ENCODE measurements at regions not wholly inside any gene's neighbourhood (a gene's known extent, or its start where the extent isn't known, plus 50 kb on each side); places are given as distances from the start of the nearest gene placed in this dataset.

DNA sequence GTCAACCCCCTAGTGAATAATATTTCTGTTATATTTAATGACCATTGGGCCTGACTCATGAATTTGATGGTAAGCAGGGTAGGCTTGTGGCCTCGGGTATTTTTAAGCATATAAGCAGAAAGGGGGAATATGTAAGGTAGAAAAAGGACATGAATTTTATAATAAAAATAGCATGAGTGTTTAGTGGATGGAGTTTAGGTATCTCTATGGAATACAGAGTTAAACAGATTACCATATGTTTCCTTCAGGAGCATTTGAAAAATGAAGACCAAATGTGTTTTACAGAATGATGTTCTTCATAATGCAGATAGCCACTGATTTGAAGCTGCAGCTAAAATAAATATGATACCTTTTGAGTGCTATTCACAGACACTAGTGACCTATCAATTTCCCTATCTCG, 191.7 kb upstream of the TSHZ2 start:
- H3K4me1 ChIP-seq (ENCODE audit: control insufficient read depth, insufficient read depth, low read length, unreplicated experiment): no peaks in the 10 kb centered on the region
- H3K27ac ChIP-seq (ENCODE audit: low read depth, low read length): no peak overlapping the region
- no peak overlapping the region for H2AFZ ChIP-seq (ENCODE audit: low read length, unreplicated experiment)
- no peaks in the 10 kb centered on the region for H3K27me3 ChIP-seq (ENCODE audit: insufficient read depth, low read length)
- no peaks in the 10 kb centered on the region for H3K79me2 ChIP-seq (ENCODE audit: control insufficient read depth, insufficient read depth, low read length, unreplicated experiment)
- no peaks in the 10 kb centered on the region for H3K36me3 ChIP-seq (ENCODE audit: insufficient read depth, low read length)
- H3K4me3 ChIP-seq (ENCODE audit: low read depth, low read length): no peak overlapping the region

DNA sequence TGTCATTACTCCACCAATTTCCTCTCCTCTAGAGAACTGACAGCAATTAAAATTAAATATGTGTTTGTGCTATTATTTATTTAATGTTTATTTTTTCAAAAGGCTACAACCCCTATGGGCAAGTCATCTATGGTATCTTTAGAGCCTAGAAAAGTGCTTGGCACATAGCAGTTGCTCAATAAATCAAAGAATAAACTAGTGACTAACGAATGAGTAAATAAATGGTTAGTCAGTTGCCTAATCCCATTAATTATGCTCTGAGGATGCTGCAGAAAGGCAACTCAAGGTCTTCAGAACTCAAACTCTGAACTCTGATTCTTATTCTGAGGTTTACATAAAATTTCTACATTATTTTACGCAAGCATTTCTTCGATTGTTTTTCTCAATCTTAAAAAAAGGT, 193.0 kb upstream of the TSHZ2 start:
- Histone ChIP-seq H3K27ac (ENCODE audit: low read depth, low read length) (no peak overlapping the region), H3K79me2 (ENCODE audit: control insufficient read depth, insufficient read depth, low read length, unreplicated experiment) (no peaks in the 10 kb centered on the region), H3K36me3 (ENCODE audit: insufficient read depth, low read length) (no peaks in the 10 kb centered on the region), H3K4me3 (ENCODE audit: low read depth, low read length) (no peak overlapping the region), H3K27me3 (ENCODE audit: insufficient read depth, low read length) (no peaks in the 10 kb centered on the region), H2AFZ (ENCODE audit: low read length, unreplicated experiment) (no peak overlapping the region), H3K4me1 (ENCODE audit: control insufficient read depth, insufficient read depth, low read length, unreplicated experiment) (no peaks in the 10 kb centered on the region)

DNA sequence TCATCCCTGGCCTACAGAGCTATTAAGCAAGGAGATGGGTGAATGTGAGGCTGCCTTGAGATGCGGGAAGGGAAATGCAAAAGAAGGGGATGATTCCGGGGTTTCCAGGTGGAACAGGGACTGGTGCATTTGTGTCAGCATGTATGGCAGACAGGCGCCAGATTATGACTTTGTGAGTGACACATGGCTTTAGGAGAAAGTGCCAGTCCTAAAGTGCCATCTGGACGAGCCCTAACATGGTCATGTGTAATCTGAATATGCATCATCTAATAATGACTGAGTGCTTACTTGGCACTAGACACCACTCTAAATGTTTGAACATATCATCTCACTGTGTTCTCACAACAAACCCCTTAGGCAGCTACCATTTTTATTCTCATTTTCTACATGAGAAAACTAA, 195.0 kb upstream of the TSHZ2 start:
- Histone ChIP-seq H3K4me1 (ENCODE audit: control insufficient read depth, insufficient read depth, low read length, unreplicated experiment) (no peaks in the 10 kb centered on the region), H3K27me3 (ENCODE audit: insufficient read depth, low read length) (no peaks in the 10 kb centered on the region), H3K36me3 (ENCODE audit: insufficient read depth, low read length) (no peaks in the 10 kb centered on the region), H2AFZ (ENCODE audit: low read length, unreplicated experiment) (no peak overlapping the region), H3K4me3 (ENCODE audit: low read depth, low read length) (no peak overlapping the region), H3K27ac (ENCODE audit: low read depth, low read length) (no peak overlapping the region), H3K79me2 (ENCODE audit: control insufficient read depth, insufficient read depth, low read length, unreplicated experiment) (no peaks in the 10 kb centered on the region)

DNA sequence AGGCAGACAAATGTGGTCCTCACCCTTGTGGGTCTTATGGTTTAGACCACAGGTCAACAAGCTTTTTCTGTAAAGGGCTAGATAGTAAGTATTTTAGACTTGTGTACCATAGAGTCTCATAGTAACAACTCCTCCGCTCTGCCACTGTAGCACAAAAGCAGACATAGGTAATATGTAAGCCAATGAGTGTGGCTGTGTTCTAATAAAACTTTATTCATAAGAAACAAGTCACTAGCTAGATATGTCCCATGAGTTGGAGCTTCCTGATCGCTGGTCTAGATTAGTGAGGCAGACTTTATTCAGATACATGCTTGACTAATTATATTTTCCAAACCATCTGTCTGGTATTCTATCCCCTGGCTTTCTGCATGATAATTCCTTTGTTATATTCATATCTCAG, 196.4 kb upstream of the TSHZ2 start:
- Histone ChIP-seq H3K4me3 (ENCODE audit: low read depth, low read length) (no peak overlapping the region), H3K79me2 (ENCODE audit: control insufficient read depth, insufficient read depth, low read length, unreplicated experiment) (no peaks in the 10 kb centered on the region), H3K27me3 (ENCODE audit: insufficient read depth, low read length) (no peaks in the 10 kb centered on the region), H3K36me3 (ENCODE audit: insufficient read depth, low read length) (no peaks in the 10 kb centered on the region), H3K27ac (ENCODE audit: low read depth, low read length) (no peak overlapping the region), H2AFZ (ENCODE audit: low read length, unreplicated experiment) (no peak overlapping the region), H3K4me1 (ENCODE audit: control insufficient read depth, insufficient read depth, low read length, unreplicated experiment) (no peaks in the 10 kb centered on the region)

DNA sequence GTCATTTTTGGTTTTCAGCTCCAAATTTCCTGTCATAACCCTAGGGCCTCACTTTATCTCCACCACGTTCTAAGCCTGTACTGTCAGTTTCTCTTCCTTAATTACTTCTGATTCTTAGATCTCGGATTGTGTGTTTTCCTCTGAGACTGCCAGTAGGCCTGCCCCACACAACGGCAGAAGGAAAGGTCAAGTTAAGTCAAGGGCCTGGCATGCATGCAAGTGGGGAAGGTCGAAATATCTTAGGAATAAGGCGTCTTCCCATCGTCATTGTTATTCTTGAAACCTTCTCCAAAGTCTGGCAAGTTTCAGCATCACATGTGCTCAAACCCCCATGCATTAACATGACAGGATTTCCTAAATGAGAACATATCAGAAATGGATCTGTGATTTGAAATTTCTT, 203.5 kb upstream of the TSHZ2 start:
- Histone ChIP-seq H3K27ac (ENCODE audit: low read depth, low read length) (no peak overlapping the region), H3K4me1 (ENCODE audit: control insufficient read depth, insufficient read depth, low read length, unreplicated experiment) (no peaks in the 10 kb centered on the region), H3K4me3 (ENCODE audit: low read depth, low read length) (no peak overlapping the region), H3K36me3 (ENCODE audit: insufficient read depth, low read length) (no peaks in the 10 kb centered on the region), H2AFZ (ENCODE audit: low read length, unreplicated experiment) (no peak overlapping the region), H3K79me2 (ENCODE audit: control insufficient read depth, insufficient read depth, low read length, unreplicated experiment) (no peaks in the 10 kb centered on the region), H3K27me3 (ENCODE audit: insufficient read depth, low read length) (no peaks in the 10 kb centered on the region)

DNA sequence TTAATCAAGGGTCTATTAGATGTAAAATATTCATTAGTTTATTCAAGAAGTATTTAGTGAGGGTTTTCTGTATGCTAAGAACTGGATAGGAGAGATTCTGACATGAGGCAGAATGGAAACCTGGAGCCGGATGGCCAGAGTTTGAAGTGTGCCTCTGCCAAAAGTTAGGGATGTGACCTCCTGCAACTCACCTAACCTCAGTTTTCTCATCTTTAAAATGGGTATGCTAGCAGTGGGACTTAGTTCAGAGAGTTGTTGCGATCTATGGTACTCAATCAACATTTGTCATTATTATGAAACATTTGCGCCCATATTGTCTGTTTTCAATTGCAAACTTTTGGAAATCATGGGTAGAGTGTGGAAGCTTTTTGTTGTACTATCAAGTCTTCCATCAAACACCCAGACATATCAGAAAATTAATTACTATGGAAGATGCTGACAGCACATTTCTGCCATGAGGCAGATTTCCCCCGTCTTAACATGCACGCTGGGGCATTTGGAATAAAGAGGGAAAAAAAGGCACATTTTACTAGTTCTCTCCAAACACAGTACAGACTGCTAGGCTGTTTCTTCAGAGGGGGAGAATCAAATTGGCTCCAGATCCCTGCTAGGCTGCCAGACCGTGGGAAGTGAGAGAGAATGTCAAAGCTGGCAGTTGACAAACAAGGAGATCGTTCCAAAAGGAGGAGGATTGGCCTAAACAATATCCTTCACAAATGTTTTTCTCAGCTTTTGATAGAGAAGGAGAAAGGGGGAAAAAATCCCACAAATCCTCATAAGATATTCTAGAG, 205.3 kb upstream of the TSHZ2 start:
- H3K27ac ChIP-seq (ENCODE audit: low read depth, low read length): no peak overlapping the region
- no peak overlapping the region for H2AFZ ChIP-seq (ENCODE audit: low read length, unreplicated experiment)
- H3K36me3 ChIP-seq (ENCODE audit: insufficient read depth, low read length): no peaks in the 10 kb centered on the region
- no peak overlapping the region for H3K4me3 ChIP-seq (ENCODE audit: low read depth, low read length)
- H3K79me2 ChIP-seq (ENCODE audit: control insufficient read depth, insufficient read depth, low read length, unreplicated experiment): no peaks in the 10 kb centered on the region
- no peaks in the 10 kb centered on the region for H3K27me3 ChIP-seq (ENCODE audit: insufficient read depth, low read length)
- no peaks in the 10 kb centered on the region for H3K4me1 ChIP-seq (ENCODE audit: control insufficient read depth, insufficient read depth, low read length, unreplicated experiment)

DNA sequence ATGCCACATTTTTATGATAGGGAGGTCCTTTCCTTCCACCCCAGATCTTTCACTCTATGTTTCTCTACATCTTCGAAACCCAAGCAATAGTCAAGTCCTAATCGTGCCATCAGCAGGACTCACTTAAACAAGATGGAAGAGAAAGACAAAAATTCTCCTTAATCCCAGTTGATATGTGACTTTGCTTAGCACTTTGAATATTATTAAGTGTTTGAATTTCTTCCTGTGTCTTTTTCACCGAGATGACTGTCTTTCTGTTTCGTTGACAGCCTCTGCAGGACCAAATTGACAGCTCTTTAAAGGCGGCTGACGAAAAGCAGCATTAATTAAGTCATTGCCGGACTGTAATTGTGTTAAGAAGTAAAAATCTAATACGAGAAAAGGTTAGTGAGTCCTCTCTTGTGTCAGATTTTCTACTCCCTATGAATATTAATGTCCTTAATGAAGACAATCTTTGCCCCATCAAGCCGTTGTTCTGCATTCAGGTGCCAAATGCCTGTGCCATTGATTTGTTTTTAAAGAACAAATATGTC, 208.8 kb upstream of the TSHZ2 start:
- Histone ChIP-seq H3K79me2 (ENCODE audit: control insufficient read depth, insufficient read depth, low read length, unreplicated experiment) (no peaks in the 10 kb centered on the region), H2AFZ (ENCODE audit: low read length, unreplicated experiment) (no peak overlapping the region), H3K4me1 (ENCODE audit: control insufficient read depth, insufficient read depth, low read length, unreplicated experiment) (no peaks in the 10 kb centered on the region), H3K27me3 (ENCODE audit: insufficient read depth, low read length) (no peaks in the 10 kb centered on the region), H3K36me3 (ENCODE audit: insufficient read depth, low read length) (no peaks in the 10 kb centered on the region), H3K27ac (ENCODE audit: low read depth, low read length) (no peak overlapping the region), H3K4me3 (ENCODE audit: low read depth, low read length) (no peak overlapping the region)

DNA sequence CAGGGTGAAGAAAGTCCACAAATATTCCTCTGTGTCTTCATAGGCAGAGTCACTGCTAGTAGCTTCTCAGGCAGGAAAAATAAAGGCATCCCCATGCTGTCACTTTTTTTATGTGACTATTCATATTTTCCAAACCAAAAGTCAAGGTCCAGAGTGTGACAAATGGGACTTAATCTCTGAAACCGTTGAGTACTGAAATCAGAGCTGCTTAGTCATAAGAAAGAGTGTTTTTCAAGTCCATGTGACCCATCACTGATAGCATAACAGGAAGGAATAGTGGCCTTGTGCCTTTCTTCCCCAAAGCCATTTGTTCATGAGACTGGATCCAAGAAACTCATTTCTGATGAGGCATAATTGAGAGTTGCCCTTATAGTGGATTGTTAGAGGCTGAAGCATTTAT, 210.3 kb upstream of the TSHZ2 start:
- Histone ChIP-seq H3K4me1 (ENCODE audit: control insufficient read depth, insufficient read depth, low read length, unreplicated experiment) (no peaks in the 10 kb centered on the region), H3K27ac (ENCODE audit: low read depth, low read length) (no peak overlapping the region), H2AFZ (ENCODE audit: low read length, unreplicated experiment) (no peak overlapping the region), H3K4me3 (ENCODE audit: low read depth, low read length) (no peak overlapping the region), H3K36me3 (ENCODE audit: insufficient read depth, low read length) (no peaks in the 10 kb centered on the region), H3K79me2 (ENCODE audit: control insufficient read depth, insufficient read depth, low read length, unreplicated experiment) (no peaks in the 10 kb centered on the region), H3K27me3 (ENCODE audit: insufficient read depth, low read length) (no peaks in the 10 kb centered on the region)

DNA sequence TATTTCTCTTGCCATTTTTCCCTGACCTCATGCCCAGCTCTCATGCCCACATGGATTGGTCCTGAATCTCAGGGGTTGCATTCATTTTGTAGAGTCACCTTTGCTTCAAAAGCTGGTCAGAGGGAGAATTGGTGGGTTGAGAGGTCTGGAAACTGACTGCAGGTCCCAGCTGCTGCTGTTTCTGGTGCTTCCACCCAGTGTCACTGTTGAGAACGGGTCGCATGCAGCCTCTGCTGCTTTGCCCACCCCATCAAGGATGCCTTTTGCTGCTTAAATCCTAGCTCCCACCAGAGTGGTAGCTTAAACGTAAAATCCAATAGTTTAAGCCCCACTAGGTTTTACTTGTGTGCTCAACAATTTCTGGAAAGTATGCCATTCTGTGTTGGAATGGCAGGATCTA, 211.4 kb upstream of the TSHZ2 start:
- no peaks in the 10 kb centered on the region for H3K27me3 ChIP-seq (ENCODE audit: insufficient read depth, low read length)
- H3K27ac ChIP-seq (ENCODE audit: low read depth, low read length): no peak overlapping the region
- H3K79me2 ChIP-seq (ENCODE audit: control insufficient read depth, insufficient read depth, low read length, unreplicated experiment): no peaks in the 10 kb centered on the region
- no peak overlapping the region for H3K4me3 ChIP-seq (ENCODE audit: low read depth, low read length)
- no peak overlapping the region for H2AFZ ChIP-seq (ENCODE audit: low read length, unreplicated experiment)
- H3K4me1 ChIP-seq (ENCODE audit: control insufficient read depth, insufficient read depth, low read length, unreplicated experiment): no peaks in the 10 kb centered on the region
- H3K36me3 ChIP-seq (ENCODE audit: insufficient read depth, low read length): no peaks in the 10 kb centered on the region

DNA sequence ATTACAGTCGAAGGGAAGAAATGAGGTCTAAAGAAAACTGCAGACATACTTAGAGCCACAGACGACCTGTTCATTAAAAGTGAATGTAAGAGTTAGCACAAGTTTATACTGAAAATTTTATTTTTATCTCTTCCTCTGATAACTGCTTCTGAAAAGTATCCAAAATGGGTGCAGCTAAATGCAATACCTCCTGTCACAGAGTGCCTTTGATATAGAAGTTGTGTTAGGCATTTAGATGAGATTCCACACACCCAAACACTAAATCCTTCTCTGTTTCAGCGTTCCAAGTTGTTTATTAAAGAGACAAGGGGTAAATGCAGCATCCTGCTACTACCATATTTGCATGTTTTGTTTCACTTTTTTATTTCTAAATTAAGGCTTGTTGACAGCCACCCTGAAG, 214.7 kb upstream of the TSHZ2 start:
- Histone ChIP-seq H3K4me1 (ENCODE audit: control insufficient read depth, insufficient read depth, low read length, unreplicated experiment) (no peaks in the 10 kb centered on the region), H2AFZ (ENCODE audit: low read length, unreplicated experiment) (no peak overlapping the region), H3K4me3 (ENCODE audit: low read depth, low read length) (no peak overlapping the region), H3K79me2 (ENCODE audit: control insufficient read depth, insufficient read depth, low read length, unreplicated experiment) (no peaks in the 10 kb centered on the region), H3K27me3 (ENCODE audit: insufficient read depth, low read length) (no peaks in the 10 kb centered on the region), H3K36me3 (ENCODE audit: insufficient read depth, low read length) (no peaks in the 10 kb centered on the region), H3K27ac (ENCODE audit: low read depth, low read length) (no peak overlapping the region)

DNA sequence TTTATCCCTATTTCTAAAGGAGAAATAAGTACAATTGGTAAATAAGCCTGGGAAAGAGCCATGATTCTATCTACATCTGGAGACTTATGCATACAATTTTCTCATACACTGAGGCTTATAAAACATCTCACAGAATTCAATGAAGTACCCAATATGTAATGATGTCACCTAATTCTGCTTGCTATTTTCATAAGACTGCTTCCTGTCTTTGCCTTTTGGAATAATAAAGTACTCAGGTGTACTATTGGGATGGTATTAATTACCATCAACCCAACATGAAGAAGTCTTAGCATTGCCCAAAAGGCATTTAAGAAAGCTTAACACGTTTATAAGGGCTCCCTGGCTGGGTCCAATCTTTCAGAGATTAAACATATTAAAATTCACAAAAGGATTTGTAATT, 216.4 kb upstream of the TSHZ2 start:
- H3K79me2 ChIP-seq (ENCODE audit: control insufficient read depth, insufficient read depth, low read length, unreplicated experiment): no peaks in the 10 kb centered on the region
- no peaks in the 10 kb centered on the region for H3K4me1 ChIP-seq (ENCODE audit: control insufficient read depth, insufficient read depth, low read length, unreplicated experiment)
- no peaks in the 10 kb centered on the region for H3K27me3 ChIP-seq (ENCODE audit: insufficient read depth, low read length)
- no peak overlapping the region for H2AFZ ChIP-seq (ENCODE audit: low read length, unreplicated experiment)
- H3K4me3 ChIP-seq (ENCODE audit: low read depth, low read length): no peak overlapping the region
- H3K36me3 ChIP-seq (ENCODE audit: insufficient read depth, low read length): no peaks in the 10 kb centered on the region
- H3K27ac ChIP-seq (ENCODE audit: low read depth, low read length): no peak overlapping the region

Measured in ACC112 (cell line).